ENCODE measurements at regions not wholly inside any gene's neighbourhood (a gene's known extent, or its start where the extent isn't known, plus 50 kb on each side); places are given as distances from the start of the nearest gene placed in this dataset.
"Not testable (repeated sequence)": the region's sequence is repeated elsewhere in the genome, so short reads cannot be mapped to it uniquely, and the experiment has no call there.

GRCh38 chr21:10381687-10382060 lies 139.7 kb upstream of the TPTE start:
- not testable (repeated sequence) for TF ChIP-seq CTCF (IDR thresholded peaks at IDR 0.05); POLR2A (IDR thresholded peaks at IDR 0.05; ENCODE audit: low read depth)

Measured in esophagus muscularis mucosa (tissue), 3 donors.